ENCODE measurements at regions not wholly inside any gene's neighbourhood (a gene's known extent, or its start where the extent isn't known, plus 50 kb on each side); places are given as distances from the start of the nearest gene placed in this dataset.

GRCh38 chr4:188719794-188720193 is 580.6 kb downstream of the TRIML1 start:
- no peaks in the 10 kb centered on the region for H3K27me3 ChIP-seq (ENCODE audit: low read depth, low read length)
- H3K36me3 ChIP-seq (replicated peaks; ENCODE audit: low read depth, low read length): no peaks in the 10 kb centered on the region
- TF ChIP-seq CTCF (IDR thresholded peaks at IDR 0.05; ENCODE audit: low read depth, low read length): no peak
- TF ChIP-seq EZH2phosphoT487 (IDR thresholded peaks at IDR 0.05; ENCODE audit: low read depth): no peak
- H3K4me1 ChIP-seq (ENCODE audit: low read length): no peaks in the 10 kb centered on the region
- H4K20me1 ChIP-seq (ENCODE audit: insufficient read depth, low read length): no peaks in the 10 kb centered on the region
- H3K79me2 ChIP-seq (ENCODE audit: low read length): no peaks in the 10 kb centered on the region
- H3K9me3 ChIP-seq (ENCODE audit: insufficient read depth, low read length): no peaks in the 10 kb centered on the region
- H3K9ac ChIP-seq (ENCODE audit: low read length): no peak overlapping the region
- H3K4me3 ChIP-seq (ENCODE audit: low read length): no peak overlapping the region
- no peak overlapping the region for H3K27ac ChIP-seq (ENCODE audit: low read length)
- no peak overlapping the region for H3K4me2 ChIP-seq (ENCODE audit: low read length)
- H2AFZ ChIP-seq (ENCODE audit: low read depth, low read length): no peak overlapping the region

- H3K27me3 ChIP-seq (ENCODE audit: low read depth, low read length): no peaks in the 10 kb centered on the region
- no peak overlapping the region for H3K9ac ChIP-seq (ENCODE audit: low read length)
- no peak overlapping the region for H3K4me3 ChIP-seq (ENCODE audit: low read length)
- no peaks in the 10 kb centered on the region for H4K20me1 ChIP-seq (ENCODE audit: insufficient read depth, low read length)
- no peak overlapping the region for H2AFZ ChIP-seq (ENCODE audit: low read depth, low read length)
- H3K9me3 ChIP-seq (ENCODE audit: insufficient read depth, low read length): no peaks in the 10 kb centered on the region
- no peak overlapping the region for H3K4me2 ChIP-seq (ENCODE audit: low read length)
- H3K79me2 ChIP-seq (ENCODE audit: low read length): no peaks in the 10 kb centered on the region
- no peaks in the 10 kb centered on the region for H3K36me3 ChIP-seq (replicated peaks; ENCODE audit: low read depth, low read length)
- TF ChIP-seq EZH2phosphoT487 (IDR thresholded peaks at IDR 0.05; ENCODE audit: low read depth) (no peak), CTCF (IDR thresholded peaks at IDR 0.05; ENCODE audit: low read depth, low read length) (no peak)
- H3K4me1 ChIP-seq (ENCODE audit: low read length): no peaks in the 10 kb centered on the region
- H3K27ac ChIP-seq (ENCODE audit: low read length): no peak overlapping the region
These were observed 583.7 kb downstream of the TRIML1 start for GRCh38 chr4:188722911-188723310.

GRCh38 chr4:188727746-188728145 is 588.5 kb downstream of the TRIML1 start:
- H2AFZ ChIP-seq (ENCODE audit: low read depth, low read length): no peak overlapping the region

GRCh38 chr4:188728359-188728758 is 589.1 kb downstream of the TRIML1 start:
- Histone ChIP-seq H3K4me3 (ENCODE audit: low read length) (no peak overlapping the region), H3K9me3 (ENCODE audit: insufficient read depth, low read length) (no peaks in the 10 kb centered on the region), H4K20me1 (ENCODE audit: insufficient read depth, low read length) (no peaks in the 10 kb centered on the region), H3K27ac (ENCODE audit: low read length) (no peak overlapping the region), H2AFZ (ENCODE audit: low read depth, low read length) (no peak overlapping the region), H3K4me1 (ENCODE audit: low read length) (no peaks in the 10 kb centered on the region), H3K4me2 (ENCODE audit: low read length) (no peak overlapping the region), H3K79me2 (ENCODE audit: low read length) (no peaks in the 10 kb centered on the region), H3K36me3 (replicated peaks; ENCODE audit: low read depth, low read length) (no peaks in the 10 kb centered on the region), H3K27me3 (ENCODE audit: low read depth, low read length) (no peaks in the 10 kb centered on the region), H3K9ac (ENCODE audit: low read length) (no peak overlapping the region)
- TF ChIP-seq CTCF (IDR thresholded peaks at IDR 0.05; ENCODE audit: low read depth, low read length) (no peak), EZH2phosphoT487 (IDR thresholded peaks at IDR 0.05; ENCODE audit: low read depth) (no peak)

More at GRCh38 chr4:188727746-188728145, 588.5 kb downstream of the TRIML1 start:
- Histone ChIP-seq H3K36me3 (replicated peaks; ENCODE audit: low read depth, low read length) (no peaks in the 10 kb centered on the region), H3K27ac (ENCODE audit: low read length) (no peak overlapping the region), H3K9me3 (ENCODE audit: insufficient read depth, low read length) (no peaks in the 10 kb centered on the region), H3K79me2 (ENCODE audit: low read length) (no peaks in the 10 kb centered on the region), H4K20me1 (ENCODE audit: insufficient read depth, low read length) (no peaks in the 10 kb centered on the region), H3K4me3 (ENCODE audit: low read length) (no peak overlapping the region), H3K9ac (ENCODE audit: low read length) (no peak overlapping the region), H3K4me1 (ENCODE audit: low read length) (no peaks in the 10 kb centered on the region), H3K4me2 (ENCODE audit: low read length) (no peak overlapping the region), H3K27me3 (ENCODE audit: low read depth, low read length) (no peaks in the 10 kb centered on the region)
- TF ChIP-seq EZH2phosphoT487 (IDR thresholded peaks at IDR 0.05; ENCODE audit: low read depth) (no peak), CTCF (IDR thresholded peaks at IDR 0.05; ENCODE audit: low read depth, low read length) (no peak)
